Superior temporal gyrus (tissue), 1 donor: ENCODE measurements at regions not wholly inside any gene's neighbourhood (a gene's known extent, or its start where the extent isn't known, plus 50 kb on each side); places are given as distances from the start of the nearest gene placed in this dataset.

Experiments used
- DNase-seq: peaks from one replicate; pipeline ENCODE4 v3.0.0-alpha.2; 2016; ENCODE audit errors: extremely low spot score

DNA sequence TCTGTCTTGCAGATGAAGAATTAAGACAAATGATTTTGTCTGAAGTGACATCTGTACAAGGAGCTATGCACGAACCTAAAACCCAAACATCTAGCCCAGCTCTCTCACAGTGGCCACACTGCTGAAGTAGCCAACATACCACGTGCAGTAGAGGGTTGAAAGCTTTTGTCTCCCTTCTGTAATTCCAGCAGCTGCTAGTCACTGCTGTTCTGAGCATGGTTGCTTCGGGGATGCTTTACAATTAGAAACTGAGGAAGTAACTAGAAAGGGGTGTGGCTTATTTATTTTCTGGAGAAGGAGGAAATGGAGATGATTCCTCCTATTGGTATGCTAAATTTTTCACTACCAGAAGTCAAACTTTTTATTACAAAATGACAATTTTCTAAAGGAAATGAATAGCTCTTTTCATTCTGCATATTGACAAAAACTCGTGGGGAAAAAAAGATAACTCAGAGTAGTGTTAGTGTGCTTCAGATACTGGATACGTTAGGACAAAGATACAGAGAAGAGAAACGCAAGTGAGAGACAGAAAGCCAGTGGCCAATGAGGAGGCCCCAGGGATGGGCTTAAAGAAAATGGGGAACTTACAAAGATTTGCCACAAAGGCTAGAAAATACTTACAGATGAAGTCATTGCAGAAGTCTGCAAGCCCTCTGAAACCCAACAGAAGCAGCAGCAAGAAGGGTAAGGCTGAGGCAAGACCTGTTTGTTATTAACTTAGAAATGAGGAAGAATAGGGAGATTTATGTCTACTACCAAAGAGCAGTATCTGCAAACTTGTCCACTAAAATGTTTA lies 192.7 kb upstream of the MIR17HG start:
- DNase-seq: no peak

GRCh38 chr13:91155512-91156114 lies 191.9 kb upstream of the MIR17HG start:
- no peak for DNase-seq

DNA sequence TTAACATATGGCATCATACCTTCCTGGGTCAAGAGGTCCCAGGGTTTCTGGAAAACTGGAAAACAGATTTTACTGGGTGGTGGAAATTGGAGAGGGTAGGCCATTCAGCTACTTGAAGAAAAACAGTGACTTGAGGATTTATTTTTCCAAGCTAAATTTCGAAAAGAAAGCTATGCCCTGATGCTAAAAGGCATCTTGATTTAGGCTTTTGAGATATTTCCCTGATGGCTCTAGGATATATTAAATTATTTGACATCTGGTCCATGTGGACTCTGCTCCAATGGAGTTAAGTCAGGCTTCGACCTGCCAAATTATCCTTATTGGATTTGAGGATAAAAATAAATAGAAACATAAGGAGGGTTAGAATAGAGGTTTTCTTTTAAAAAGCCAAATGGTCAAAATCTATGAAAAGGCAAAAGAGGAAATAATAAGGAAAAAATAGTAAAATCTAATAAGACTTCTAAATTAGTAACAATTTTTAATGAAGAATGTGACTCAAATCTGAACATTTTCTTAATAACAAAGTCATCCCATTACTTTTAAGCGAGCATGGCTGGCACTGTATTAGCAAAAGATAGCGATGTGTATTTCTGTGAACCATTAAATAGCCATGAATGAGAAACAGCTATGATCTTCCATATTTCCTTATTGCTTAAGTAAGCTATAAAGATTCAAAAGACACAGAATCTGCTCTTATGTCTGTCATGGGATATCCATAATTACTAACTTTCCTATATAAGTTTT lies 190.0 kb upstream of the MIR17HG start:
- DNase-seq: no peak

GRCh38 chr13:91158017-91158395 lies 189.5 kb upstream of the MIR17HG start:
- DNase-seq: no peak

GRCh38 chr13:91162180-91162579 lies 185.3 kb upstream of the MIR17HG start:
- no peak for DNase-seq

- DNase-seq: no peak
Observed at GRCh38 chr13:91162589-91162988, 184.9 kb upstream of the MIR17HG start.

DNA sequence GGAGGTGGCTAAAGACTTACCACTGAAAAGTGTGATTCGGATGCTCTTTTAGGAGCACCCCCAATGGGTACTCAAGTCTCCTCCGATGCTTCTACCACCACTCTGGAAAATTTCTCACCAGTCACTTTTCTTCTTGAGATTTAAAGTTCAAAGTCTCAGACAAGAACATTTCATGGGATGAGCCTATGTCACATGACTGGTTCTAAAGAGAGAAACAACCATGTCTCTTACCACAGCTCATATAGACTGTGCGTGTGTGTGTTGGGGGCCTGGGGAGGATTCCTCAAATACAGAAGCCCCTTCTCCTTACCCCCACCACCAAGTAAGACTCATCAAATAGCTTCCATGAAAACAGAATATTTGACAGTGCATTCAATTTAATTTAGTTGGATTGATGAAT lies 181.7 kb upstream of the MIR17HG start:
- DNase-seq: no peak

GRCh38 chr13:91166714-91167511 lies 180.6 kb upstream of the MIR17HG start:
- no peak for DNase-seq

DNA sequence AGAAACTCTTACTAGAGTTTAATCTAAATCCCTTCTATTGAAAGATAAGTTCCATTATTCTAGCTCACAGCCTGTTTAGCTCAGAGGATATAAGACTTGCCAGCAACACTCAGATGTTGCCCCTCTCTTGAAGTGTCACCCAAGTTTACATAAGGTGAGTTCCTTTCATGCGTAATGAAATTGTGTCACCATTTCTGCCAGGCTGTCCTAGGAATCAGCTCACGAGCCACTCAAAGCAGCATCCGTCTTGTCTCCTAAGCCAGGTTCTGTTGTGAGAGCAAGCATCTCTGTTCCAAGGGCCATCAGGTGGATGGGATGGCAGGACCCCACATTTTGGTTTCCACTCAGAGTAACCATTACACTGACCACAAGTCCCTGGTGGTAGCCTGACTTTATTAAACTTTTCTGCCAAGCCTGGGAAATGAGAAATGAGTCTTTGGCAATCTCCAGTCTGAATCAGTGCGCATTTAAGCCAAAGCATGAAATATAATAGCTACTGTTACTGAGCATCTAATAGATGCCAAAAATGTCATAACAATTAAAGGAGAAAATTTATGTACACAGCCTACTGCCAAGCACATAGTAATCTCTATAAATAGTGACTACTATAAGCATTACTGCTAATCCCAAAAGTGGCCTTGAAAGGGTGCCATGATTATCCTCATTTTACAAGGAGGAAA lies 179.6 kb upstream of the MIR17HG start:
- no peak for DNase-seq

GRCh38 chr13:91168386-91168711 lies 179.1 kb upstream of the MIR17HG start:
- no peak for DNase-seq

DNA sequence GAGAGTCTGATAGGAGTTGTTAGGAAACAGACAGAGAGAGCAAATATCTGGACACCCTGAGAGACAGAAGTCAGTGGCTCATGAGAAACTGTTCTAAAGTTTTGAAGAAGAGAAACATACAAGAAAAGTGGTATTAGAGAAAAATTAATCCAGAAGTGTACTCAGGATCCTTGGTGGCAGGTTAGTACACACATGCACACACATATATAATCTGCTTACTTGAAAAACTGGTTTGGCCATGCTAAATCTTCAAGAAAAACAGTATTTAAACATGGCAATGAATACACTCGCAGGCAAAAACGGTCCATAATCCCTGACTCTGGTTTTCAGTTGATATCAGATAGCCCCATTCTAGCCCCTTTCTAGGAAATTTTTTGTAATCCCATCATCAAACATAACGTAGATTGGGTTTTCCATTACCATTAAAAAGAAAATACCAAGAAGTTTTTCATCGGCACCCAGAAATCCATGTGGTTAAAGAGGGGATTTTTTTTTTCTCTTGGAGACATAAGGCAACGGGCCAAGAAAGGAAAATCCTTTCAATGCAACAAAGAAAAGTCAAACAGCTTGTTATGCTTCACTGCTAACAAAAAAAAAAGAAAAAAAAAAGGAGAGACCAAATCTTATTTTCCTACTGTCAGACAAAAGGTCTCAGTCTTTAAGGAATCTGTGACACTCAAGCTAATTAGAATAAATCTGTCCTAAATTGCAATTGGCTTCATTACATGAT lies 178.0 kb upstream of the MIR17HG start:
- no peak for DNase-seq

GRCh38 chr13:91172160-91172559 lies 175.3 kb upstream of the MIR17HG start:
- DNase-seq: no peak

GRCh38 chr13:91174886-91175501 lies 172.5 kb upstream of the MIR17HG start:
- DNase-seq: no peak

GRCh38 chr13:91178099-91178498 lies 169.4 kb upstream of the MIR17HG start:
- DNase-seq: no peak

- no peak for DNase-seq
Observed at GRCh38 chr13:91181892-91182291, 165.6 kb upstream of the MIR17HG start.

DNA sequence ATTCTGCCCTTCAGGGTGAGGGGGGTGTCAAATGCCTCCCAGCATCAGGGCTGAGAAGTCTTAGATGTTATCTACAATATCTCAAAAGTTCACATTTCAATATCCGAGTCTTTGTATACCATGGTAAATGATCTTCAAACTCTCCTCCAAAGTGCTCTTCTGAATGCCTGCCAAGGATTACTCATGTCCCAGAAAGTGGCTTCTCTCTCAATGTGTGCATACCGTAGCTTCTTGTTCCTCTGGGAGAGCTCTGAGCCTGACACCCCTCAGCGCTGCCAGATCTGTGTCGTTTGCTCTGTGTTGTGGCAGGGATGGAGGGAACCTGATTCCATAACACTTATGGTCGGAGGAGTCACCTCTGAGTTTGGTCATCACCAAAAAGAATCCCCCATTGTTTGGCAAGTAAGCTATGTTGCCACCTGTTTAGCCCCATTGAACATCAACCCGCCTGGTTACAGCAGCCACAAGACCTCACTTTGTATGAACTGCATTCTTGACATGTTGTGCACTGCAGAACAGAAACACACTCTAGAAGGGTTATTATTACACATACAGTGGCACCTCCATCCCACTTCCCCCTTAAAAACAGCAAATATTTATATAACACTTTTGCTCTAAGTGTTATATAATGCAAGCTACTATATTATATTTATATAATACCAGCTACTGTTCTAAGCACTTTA lies 163.1 kb upstream of the MIR17HG start:
- peak; percentile 20 for DNase-seq

DNA sequence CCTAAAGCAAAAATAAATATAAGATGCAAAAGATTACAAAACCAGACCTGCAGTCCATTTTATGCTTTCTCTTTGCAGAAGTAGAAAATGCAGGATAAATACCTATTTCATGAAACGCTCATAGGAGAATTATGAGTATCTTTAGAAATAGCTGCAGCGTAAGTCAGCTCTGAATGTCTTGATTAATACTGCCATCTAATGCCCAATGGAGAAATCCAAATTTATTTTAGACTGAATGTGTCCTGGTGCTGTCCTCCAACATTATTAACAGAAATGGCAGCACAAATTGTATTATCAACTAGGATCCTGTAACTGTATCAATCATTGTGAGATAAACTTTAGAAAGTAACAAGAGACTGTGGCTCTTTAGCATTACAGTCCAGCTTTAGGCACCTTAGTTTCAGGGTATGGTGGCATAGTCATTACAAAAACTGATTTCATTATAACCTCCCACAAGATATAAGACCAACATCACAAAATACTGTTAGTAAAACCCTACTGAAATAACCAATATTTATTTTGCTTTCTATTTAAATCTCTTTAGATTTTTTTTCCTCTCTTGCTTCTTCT lies 162.1 kb upstream of the MIR17HG start:
- peak; percentile 70 for DNase-seq

- DNase-seq: no peak
Observed at GRCh38 chr13:91187522-91187921, 160.0 kb upstream of the MIR17HG start.

DNA sequence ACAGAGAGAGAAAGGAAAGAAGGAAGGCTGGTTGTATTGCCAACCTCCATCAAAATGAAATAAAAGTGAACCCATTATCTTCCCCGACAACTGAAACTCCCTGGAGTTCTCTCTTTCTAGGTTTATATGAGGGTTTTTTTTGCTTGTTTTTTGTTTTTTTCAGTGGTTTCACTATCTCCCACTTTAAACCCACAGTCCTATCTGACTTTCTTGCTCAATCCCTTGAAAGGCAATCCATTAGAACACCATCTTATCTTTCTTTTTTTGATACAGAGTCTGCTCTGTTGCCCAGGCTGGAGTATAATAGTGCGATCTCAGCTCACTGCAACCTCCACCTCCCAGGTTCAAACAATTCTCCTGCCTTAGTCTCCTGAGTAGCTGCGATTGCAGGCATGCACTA lies 158.0 kb upstream of the MIR17HG start:
- DNase-seq: no peak

GRCh38 chr13:91193358-91193757 lies 154.1 kb upstream of the MIR17HG start:
- no peak for DNase-seq
